GM19023 (cell line): ENCODE measurements at regions not wholly inside any gene's neighbourhood (a gene's known extent, or its start where the extent isn't known, plus 50 kb on each side); places are given as distances from the start of the nearest gene placed in this dataset.
A peak's percentile ranks its signal among the peaks of the same experiment; 100 is the strongest.

Source experiments
- ATAC-seq: cut with Tn5 transposase; IDR thresholded peaks from one replicate; pipeline ENCODE4 v1.9.1; 2021; ENCODE audit warnings: mild to moderate bottlenecking, moderate library complexity; ENCODE audit not compliant: unreplicated experiment

DNA sequence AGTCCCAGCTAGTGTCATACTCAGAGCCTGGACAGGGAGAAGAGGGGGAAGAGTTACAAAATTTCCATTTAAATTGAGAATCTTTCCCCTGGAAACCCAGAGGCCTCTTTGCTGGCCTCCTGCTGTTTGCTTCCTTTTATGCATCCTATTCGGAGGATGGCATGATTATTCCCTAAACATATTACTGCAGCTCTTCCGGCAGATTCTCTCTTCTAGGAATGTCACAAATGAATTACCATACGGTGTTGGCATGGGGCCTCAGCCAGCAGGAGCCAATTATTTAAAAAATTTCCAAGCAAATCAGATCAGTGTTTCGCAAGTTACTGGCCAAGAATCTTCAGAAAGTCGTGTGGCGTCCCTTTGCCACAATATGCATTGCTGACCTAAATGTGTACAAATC lies 326.7 kb upstream of the NCAM1 start:
- ATAC-seq: no peak

- no peak for ATAC-seq
Observed at GRCh38 chr11:112634995-112635737, 326.1 kb upstream of the NCAM1 start.

- no peak for ATAC-seq
Observed at GRCh38 chr11:112637076-112637475, 324.1 kb upstream of the NCAM1 start.

DNA sequence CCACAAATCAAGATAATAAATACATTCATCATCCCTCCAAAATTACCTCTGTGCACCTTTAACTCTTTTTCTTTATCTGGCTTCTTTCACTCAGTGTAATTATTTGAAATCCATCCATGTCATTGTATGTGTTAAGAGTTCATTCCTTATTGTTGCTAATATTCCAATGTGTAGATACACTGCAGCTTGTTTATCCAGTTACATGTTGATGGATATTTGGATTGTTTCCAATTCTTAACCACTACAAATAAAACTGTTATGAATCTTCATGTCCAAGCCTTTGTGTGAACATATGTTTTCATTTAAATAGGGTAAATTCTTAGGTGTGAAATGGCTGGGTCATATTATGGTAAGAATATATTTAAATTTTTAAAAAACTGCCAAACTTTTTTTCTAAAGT lies 323.3 kb upstream of the NCAM1 start:
- ATAC-seq: no peak

DNA sequence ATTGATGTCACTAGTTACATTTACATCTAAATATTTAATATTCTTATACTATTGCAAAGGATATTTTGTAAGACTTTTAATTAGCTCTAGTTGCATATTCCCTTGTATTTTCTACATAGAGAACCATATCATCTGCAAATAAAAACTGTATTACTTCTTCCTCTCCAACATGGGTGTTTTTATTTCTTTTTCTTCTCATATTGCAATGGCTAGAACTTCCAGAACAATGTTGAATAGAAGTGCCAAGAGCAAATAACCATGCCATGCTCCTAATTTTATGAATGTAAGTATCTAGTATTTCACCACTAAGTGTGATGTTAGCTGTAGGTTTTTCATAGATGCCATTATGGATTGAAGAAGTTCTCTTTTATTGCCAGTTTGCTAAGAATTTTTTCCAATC lies 321.8 kb upstream of the NCAM1 start:
- ATAC-seq: no peak

GRCh38 chr11:112643416-112643815 lies 317.8 kb upstream of the NCAM1 start:
- ATAC-seq: no peak

- ATAC-seq: peak; percentile 77
Observed at GRCh38 chr11:112644410-112645131, 316.6 kb upstream of the NCAM1 start.

- ATAC-seq: no peak
Observed at GRCh38 chr11:112649856-112650255, 311.4 kb upstream of the NCAM1 start.

DNA sequence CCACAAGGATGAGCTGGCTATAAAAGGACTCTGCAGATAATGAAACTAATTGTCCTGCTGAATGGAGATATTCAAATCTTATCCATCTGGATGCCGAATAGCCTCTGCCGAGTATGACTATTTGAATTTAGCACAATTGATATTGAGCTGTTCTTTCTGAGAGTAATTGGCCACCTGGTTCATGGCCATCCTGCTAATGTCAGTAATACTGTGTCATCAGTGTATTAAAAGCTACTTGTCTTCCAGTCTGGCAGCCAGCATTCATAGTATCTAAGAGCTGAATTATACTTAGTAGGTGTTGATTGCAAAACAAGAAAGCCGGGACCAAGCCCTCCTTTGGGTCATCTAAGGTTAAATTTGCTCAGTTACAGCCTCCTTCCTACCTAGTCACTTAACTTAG lies 310.7 kb upstream of the NCAM1 start:
- ATAC-seq: no peak

DNA sequence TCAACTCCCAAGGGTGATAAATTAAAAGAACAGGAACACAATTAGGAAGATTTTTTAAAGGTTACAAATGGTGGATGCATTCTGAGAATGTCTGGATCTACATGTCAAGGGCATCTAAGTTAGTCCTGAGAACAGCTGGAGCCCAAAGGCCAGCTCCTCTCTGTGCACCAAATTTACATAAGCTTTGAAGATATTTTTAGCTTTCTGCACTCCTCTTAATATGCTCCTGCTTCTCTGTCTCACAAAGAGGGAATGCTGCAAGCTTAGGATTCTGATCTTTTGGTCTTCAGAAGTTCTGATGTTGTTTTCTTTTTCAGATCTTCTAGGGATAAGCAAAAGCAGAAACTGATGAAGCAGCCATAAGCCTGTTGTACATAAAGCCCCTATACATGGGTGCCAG lies 309.8 kb upstream of the NCAM1 start:
- no peak for ATAC-seq

- no peak for ATAC-seq
Observed at GRCh38 chr11:112652786-112653390, 308.3 kb upstream of the NCAM1 start.

DNA sequence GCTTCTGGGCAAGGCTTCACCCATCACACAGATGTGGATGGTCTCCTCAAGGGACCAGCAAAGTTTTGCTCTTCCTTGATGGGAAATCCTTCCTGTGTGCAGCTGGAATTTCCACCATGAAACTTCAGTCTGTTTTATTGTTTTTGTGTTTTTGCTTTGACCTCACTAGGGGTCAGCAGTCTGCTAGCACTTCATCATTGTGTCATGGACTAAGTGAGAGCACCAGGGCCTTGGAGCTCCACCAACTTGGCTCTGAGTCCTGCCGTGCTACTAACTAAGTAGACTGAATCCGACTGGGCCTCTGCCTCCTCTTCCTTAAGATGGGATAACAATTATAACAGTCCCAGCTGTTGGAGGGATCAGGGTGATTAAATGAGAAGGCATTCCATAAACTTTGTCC lies 305.8 kb upstream of the NCAM1 start:
- no peak for ATAC-seq

DNA sequence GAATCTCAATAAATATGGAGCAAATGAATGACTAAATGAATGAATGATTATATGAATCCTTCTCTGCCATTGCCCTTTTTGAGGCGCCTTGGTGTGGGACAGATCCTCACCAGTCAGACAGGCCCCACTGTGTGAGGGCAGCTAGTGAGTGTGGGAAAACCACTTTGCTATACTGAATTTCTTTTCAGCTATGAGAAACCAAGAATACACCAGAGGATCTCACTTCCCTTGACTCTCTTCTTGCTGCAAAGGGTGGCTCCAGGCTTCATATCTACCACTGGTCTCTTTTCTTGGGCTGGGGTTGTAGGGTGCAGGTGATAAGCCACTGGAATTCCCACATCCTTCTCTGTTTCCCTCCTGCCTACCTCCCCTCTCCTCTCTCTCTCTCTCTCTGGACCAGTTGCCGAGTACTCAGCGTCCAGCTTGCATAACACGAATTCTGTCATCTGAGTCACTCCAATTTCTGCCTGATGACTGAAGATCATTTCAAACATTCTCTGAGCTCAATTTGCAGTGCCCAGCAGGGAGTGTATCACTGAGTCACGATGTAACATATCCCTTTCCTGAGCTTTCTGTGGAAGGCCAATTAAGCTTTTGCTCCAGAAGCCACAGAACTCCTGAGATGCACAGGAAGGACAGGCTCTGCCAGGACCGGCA lies 304.3 kb upstream of the NCAM1 start:
- no peak for ATAC-seq

DNA sequence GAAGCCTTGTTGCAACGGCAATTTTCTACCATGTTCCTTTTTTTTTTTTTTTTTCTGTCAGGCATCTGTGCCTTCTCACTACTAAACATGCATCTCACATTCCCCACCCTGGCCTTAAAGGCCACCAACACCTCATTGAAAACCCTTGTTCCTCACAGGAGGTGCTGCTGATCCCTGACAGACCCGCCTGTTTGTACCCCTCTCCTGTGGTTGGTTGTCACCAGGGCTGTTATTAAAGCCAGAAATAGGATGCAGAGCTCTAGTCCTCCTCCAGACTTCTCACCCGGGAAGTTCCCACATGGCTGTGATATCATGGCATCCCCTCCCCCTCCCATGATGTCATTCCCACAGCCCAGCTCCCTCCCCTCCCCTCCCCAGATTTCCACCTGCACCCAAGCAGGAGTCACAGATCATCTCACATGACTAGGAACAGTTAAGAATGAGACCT lies 302.8 kb upstream of the NCAM1 start:
- no peak for ATAC-seq

DNA sequence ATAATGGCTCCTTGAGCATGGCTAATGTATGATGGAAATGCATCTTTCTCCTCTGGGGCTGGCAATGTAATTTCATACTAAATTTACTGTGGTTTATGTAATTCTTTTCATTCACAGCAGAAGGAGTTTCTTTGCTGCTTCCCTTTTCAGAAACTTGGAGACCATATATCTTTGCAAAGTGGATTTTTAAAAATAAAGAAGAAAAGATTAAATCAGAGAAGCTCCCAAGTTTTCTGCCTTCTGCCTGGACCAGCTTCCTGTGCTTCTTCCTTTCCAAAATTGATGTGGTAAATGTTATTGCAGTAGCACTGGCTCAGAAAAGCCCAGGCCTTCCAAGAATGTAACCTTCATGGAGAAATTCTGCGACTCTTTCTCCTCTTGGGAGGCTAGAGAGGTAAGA lies 300.1 kb upstream of the NCAM1 start:
- ATAC-seq: no peak

DNA sequence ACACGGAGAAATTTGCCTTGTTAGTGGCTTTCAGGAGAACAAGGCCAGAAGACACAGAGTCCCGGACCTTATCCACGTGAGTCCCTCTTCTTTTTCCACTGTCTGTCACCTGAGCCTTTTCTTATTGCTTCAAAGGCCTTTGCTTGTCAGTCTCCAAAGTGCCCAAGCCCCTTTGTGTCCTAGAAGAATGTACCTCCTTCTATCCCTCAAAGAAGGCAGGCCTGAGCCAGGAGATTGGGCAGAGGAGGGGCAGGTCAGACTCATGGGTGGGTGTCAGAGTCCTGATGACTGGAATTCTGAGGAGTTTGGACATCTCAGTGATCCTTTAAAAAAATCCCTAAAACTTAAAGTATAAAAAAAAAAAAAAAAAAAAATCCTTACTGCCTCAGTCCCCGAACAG lies 299.6 kb upstream of the NCAM1 start:
- ATAC-seq: no peak

DNA sequence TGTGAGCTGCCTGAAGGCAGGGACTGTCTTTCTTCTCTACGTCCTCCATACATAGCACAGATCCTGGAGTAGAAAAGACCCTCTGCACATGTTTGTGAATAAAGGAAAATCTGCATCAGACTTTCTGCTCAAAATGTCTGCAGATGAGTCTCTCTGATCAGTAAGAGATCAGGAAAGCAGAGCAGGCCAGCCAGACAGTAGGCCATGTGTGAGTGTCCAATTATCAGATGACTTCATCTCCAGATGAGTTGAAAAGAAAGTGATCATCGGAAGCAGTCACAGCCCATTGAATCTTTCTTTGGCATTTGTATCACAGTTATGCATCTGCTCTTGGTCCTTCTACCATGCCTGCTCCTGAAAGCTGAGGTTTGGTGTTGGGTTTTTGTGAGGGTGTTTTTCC lies 298.7 kb upstream of the NCAM1 start:
- ATAC-seq: no peak

DNA sequence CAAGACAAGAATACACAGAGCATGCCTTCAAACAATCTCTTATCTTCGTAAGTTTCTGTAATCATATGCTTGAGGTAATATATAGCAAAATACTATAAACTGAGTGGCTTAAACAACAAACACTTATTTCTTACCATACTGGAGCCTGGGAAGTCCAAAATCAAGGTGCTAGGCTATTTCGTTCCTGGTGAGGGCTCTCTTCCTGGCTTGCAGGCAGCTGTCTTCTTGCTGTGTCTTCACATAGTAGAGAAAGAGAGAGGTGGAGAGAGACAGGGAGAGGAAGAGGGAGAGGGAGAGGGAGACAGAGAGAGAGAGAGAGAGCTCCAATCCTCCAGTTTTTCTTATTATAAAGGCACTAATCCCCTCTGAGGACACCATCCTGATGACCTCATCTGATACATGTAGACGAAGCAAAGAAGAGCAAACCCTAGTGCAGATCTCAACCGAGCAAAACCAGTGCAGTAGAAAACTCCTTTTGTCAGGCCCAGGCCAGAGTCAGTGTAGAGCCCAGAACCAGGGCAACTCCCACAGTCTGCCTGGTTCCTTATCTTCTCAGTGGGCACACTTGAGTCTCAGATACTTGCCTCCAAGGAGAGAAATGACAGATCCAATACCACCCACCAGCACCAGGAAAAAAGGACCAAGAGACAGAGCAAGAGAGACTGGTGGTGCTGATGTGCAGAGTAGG lies 297.1 kb upstream of the NCAM1 start:
- no peak for ATAC-seq

DNA sequence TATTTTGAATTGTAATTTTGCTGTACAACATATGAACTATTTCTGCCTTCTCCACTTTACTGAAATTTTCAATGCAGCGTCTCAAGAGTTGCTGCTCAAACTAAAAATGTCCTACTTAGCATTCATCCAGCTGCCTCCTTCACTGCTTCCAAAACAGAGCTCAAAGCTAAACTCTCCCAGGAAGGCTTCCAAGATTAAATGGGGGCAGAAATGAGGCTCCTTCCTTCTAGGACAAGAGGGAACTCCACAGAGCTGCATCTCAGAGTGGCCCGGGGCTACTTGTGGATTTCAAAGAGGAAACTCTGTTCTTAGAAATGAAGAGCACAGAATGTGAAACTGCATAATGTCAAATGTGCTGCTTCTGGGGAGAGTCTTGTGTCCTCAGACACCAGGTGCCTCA lies 295.9 kb upstream of the NCAM1 start:
- ATAC-seq: no peak

GRCh38 chr11:112666253-112666652 lies 295.0 kb upstream of the NCAM1 start:
- ATAC-seq: no peak
